Brain microvascular endothelial cell (primary cell): ENCODE measurements at regions not wholly inside any gene's neighbourhood (a gene's known extent, or its start where the extent isn't known, plus 50 kb on each side); places are given as distances from the start of the nearest gene placed in this dataset.

Experiments used
- DNase-seq: peaks from one replicate; pipeline ENCODE4 v3.0.0-alpha.2; 2020
- H3K27ac ChIP-seq: fragments of 250-450 bp; sonication (Bioruptor Pico); 2 replicates; pipeline ENCODE4 v1.5.1; 2020; ENCODE audit warnings: mild to moderate bottlenecking, moderate library complexity
- H3K27me3 ChIP-seq: fragments of 250-450 bp; sonication (Bioruptor Pico); replicated peaks from 2 replicates; pipeline ENCODE4 v1.5.1; 2020; ENCODE audit warnings: mild to moderate bottlenecking
- H3K36me3 ChIP-seq: fragments of 250-450 bp; sonication (Bioruptor Pico); replicated peaks from 2 replicates; pipeline ENCODE4 v1.5.1; 2020; ENCODE audit warnings: mild to moderate bottlenecking
- H3K4me3 ChIP-seq: 2 replicates; pipeline ENCODE4 v1.5.1; 2011; ENCODE audit warnings: low read depth, mild to moderate bottlenecking, control low read depth, low read length, moderate library complexity
- CTCF ChIP-seq: IDR thresholded peaks from 2 replicates; pipeline ENCODE4 v1.5.1; 2011; ENCODE audit warnings: low read depth, mild to moderate bottlenecking, moderate library complexity, low read length, control low read depth, inconsistent platforms; ENCODE audit errors: missing control alignments
- in situ Hi-C: cut with HindIII; loops from 2 replicates; pipeline ENCODE4 v1.10.0; 2017; ENCODE audit warnings: low sequenced_read_pairs, low pct_ligation_motif_present

GRCh38 chr1:208681878-208682663 is 437.9 kb upstream of the PLXNA2 start:
- Histone ChIP-seq H3K4me3 (no peak overlapping the region), H3K36me3 (no peaks in the 10 kb centered on the region), H3K27ac (no peak overlapping the region), H3K27me3 (no peaks in the 10 kb centered on the region)
- in situ Hi-C loops: no loop called here
- DNase-seq: no peak
- no peak for TF ChIP-seq CTCF

GRCh38 chr1:208682664-208683013 is 438.5 kb upstream of the PLXNA2 start:
- DNase-seq: no peak
- H3K36me3 ChIP-seq: no peaks in the 10 kb centered on the region
- in situ Hi-C loops: no loop called here
- H3K27me3 ChIP-seq: no peaks in the 10 kb centered on the region
- TF ChIP-seq CTCF: no peak
- no peak overlapping the region for H3K4me3 ChIP-seq
- H3K27ac ChIP-seq: no peak overlapping the region

GRCh38 chr1:208683141-208683540 is 439.0 kb upstream of the PLXNA2 start:
- no peaks in the 10 kb centered on the region for H3K36me3 ChIP-seq
- no peak for DNase-seq
- H3K4me3 ChIP-seq: no peak overlapping the region
- H3K27me3 ChIP-seq: no peaks in the 10 kb centered on the region
- H3K27ac ChIP-seq: no peak overlapping the region
- no peak for TF ChIP-seq CTCF
- in situ Hi-C loops: no loop called here

- Histone ChIP-seq H3K27me3 (no peaks in the 10 kb centered on the region), H3K4me3 (no peak overlapping the region), H3K36me3 (no peaks in the 10 kb centered on the region), H3K27ac (no peak overlapping the region)
- DNase-seq: no peak
- in situ Hi-C loops: no loop called here
- no peak for TF ChIP-seq CTCF
Measured at GRCh38 chr1:208684192-208684591, 440.0 kb upstream of the PLXNA2 start.

- no peaks in the 10 kb centered on the region for H3K27me3 ChIP-seq
- in situ Hi-C loops: no loop called here
- TF ChIP-seq CTCF: no peak
- no peaks in the 10 kb centered on the region for H3K36me3 ChIP-seq
- H3K4me3 ChIP-seq: no peak overlapping the region
- DNase-seq: no peak
- H3K27ac ChIP-seq: no peak overlapping the region
Measured at GRCh38 chr1:208686592-208686991, 442.4 kb upstream of the PLXNA2 start.
